CD14-positive monocyte (primary cell): ENCODE measurements at regions not wholly inside any gene's neighbourhood (a gene's known extent, or its start where the extent isn't known, plus 50 kb on each side); places are given as distances from the start of the nearest gene placed in this dataset.

ENCODE experiments used
- DNase-seq, 3 donors: peaks; one replicate each; pipeline ENCODE4 v3.0.0-alpha.2; 2011 to 2022
- H2AFZ ChIP-seq: 2 replicates; pipeline ENCODE4 v1.6.0; 2012; ENCODE audit warnings: mild to moderate bottlenecking, low read depth, low read length, inconsistent platforms; ENCODE audit not compliant: insufficient read depth, poor library complexity, severe bottlenecking
- H3K27ac ChIP-seq, 2 donors: 1 replicate in 1 of 2; 2 replicates in 1 of 2; pipeline ENCODE4 v1.5.1; 2012 to 2013; ENCODE audit warnings: low read length in 2 of 2, control low read depth in 1 of 2, inconsistent platforms in 1 of 2, low read depth in 1 of 2, mild to moderate bottlenecking in 1 of 2
- H3K27me3 ChIP-seq, 2 donors: one replicate each; pipeline versions ENCODE4 v1.6.0 to v1.6.1; 2011 to 2013; ENCODE audit warnings: low read length in 2 of 2; ENCODE audit not compliant: control insufficient read depth in 2 of 2, insufficient read depth in 2 of 2
- H3K36me3 ChIP-seq, 2 donors: replicated peaks in 1 of 2; 1 replicate in 1 of 2; 2 replicates in 1 of 2; pipeline versions ENCODE4 v1.5.1 to v1.6.1; 2012 to 2013; ENCODE audit warnings: low read length in 2 of 2, control low read depth in 1 of 2, inconsistent platforms in 1 of 2, mild to moderate bottlenecking in 1 of 2; ENCODE audit not compliant: insufficient read depth in 2 of 2, control insufficient read depth in 1 of 2
- H3K4me1 ChIP-seq, 2 donors: 1 replicate in 1 of 2; 2 replicates in 1 of 2; pipeline versions ENCODE4 v1.5.1 to v1.6.1; 2012 to 2013; ENCODE audit warnings: low read length in 2 of 2, control low read depth in 1 of 2, inconsistent platforms in 1 of 2, mild to moderate bottlenecking in 1 of 2, moderate library complexity in 1 of 2; ENCODE audit not compliant: insufficient read depth in 2 of 2, control insufficient read depth in 1 of 2
- H3K4me2 ChIP-seq: replicated peaks from 2 replicates; pipeline ENCODE3; 2012; ENCODE audit warnings: low read length, moderate library complexity, mild to moderate bottlenecking; ENCODE audit not compliant: poor library complexity, severe bottlenecking; ENCODE audit errors: extremely low read depth
- H3K4me3 ChIP-seq, 3 experiments: fragments of 200-600 bp in 1 of 3; sonication (generic) in 1 of 3; replicated peaks in 1 of 3; 1 replicate in 2 of 3; 2 replicates in 1 of 3; pipeline ENCODE4 v1.5.1; 2011 to 2013; ENCODE audit warnings: low read length in 3 of 3, mild to moderate bottlenecking in 3 of 3, control low read depth in 2 of 3, low read depth in 2 of 3, inconsistent platforms in 1 of 3, moderate library complexity in 1 of 3
- H3K79me2 ChIP-seq: 2 replicates; pipeline ENCODE4 v1.6.0; 2012; ENCODE audit warnings: mild to moderate bottlenecking, control low read depth, inconsistent platforms, low read length, moderate library complexity; ENCODE audit not compliant: insufficient read depth
- H3K9ac ChIP-seq: 2 replicates; pipeline ENCODE4 v1.6.0; 2017; ENCODE audit warnings: low read length, mild to moderate bottlenecking; ENCODE audit not compliant: insufficient read depth, poor library complexity, severe bottlenecking
- H3K9me3 ChIP-seq, 2 donors: replicated peaks in 1 of 2; 1 replicate in 1 of 2; 2 replicates in 1 of 2; pipeline versions ENCODE4 v1.5.1 to v1.6.1; 2012 to 2013; ENCODE audit warnings: low read length in 2 of 2, control low read depth in 1 of 2; ENCODE audit not compliant: control insufficient read depth in 1 of 2, insufficient read depth in 1 of 2
- H4K20me1 ChIP-seq: 2 replicates; pipeline ENCODE4 v1.6.0; 2012; ENCODE audit warnings: mild to moderate bottlenecking, low read length, control low read depth, moderate library complexity; ENCODE audit not compliant: insufficient read depth
- H3K27ac Mint-ChIP-seq, 7 donors: one replicate each; pipeline ENCODE4 v1.8.0; 2020; ENCODE audit warnings: mild to moderate bottlenecking in 7 of 7, mixed read lengths in 7 of 7, moderate library complexity in 6 of 7, inconsistent platforms in 2 of 7
- H3K27me3 Mint-ChIP-seq, 3 donors: one replicate each; pipeline ENCODE4 v1.8.0; 2021 to 2022; ENCODE audit warnings: low read depth in 3 of 3, mild to moderate bottlenecking in 3 of 3, mixed read lengths in 3 of 3, moderate library complexity in 3 of 3, inconsistent platforms in 1 of 3
- H3K36me3 Mint-ChIP-seq, 2 donors: one replicate each; pipeline ENCODE4 v1.8.0; 2020; ENCODE audit warnings: mixed read lengths in 2 of 2, inconsistent platforms in 1 of 2, mild to moderate bottlenecking in 1 of 2
- H3K4me1 Mint-ChIP-seq: one replicate; pipeline ENCODE4 v1.8.0; 2020; ENCODE audit warnings: mild to moderate bottlenecking, mixed read lengths
- H3K4me3 Mint-ChIP-seq, 2 donors: one replicate each; pipeline ENCODE4 v1.8.0; 2020; ENCODE audit warnings: mild to moderate bottlenecking in 2 of 2, mixed read lengths in 2 of 2, moderate library complexity in 1 of 2
- H3K9me3 Mint-ChIP-seq, 7 donors: one replicate each; pipeline ENCODE4 v1.8.0; 2020 to 2022; ENCODE audit warnings: mixed read lengths in 7 of 7, mild to moderate bottlenecking in 6 of 7, moderate library complexity in 6 of 7, inconsistent platforms in 2 of 7
- CTCF ChIP-seq: fragments of 200-600 bp; IDR thresholded peaks from one replicate; pipeline ENCODE4 v1.8.0; 2022; ENCODE audit warnings: antibody characterized with exemption, mild to moderate bottlenecking
- WGBS: methylation state at CpG from one replicate; pipeline ENCODE4 v1.1.5; 2013; ENCODE audit warnings: missing lambda C conversion rate; ENCODE audit not compliant: insufficient coverage; 5-methylcytosine and 5-hydroxymethylcytosine counted together
- intact Hi-C, 2 donors: fragments of 100-400 bp; cut with micrococcal nuclease; formaldehyde crosslinking; loops; one replicate each; pipeline versions ENCODE4 v1.15.0 to v1.15.1; 2023

- no peaks in the 10 kb centered on the region for H3K27me3 ChIP-seq
- no peaks in the 10 kb centered on the region for H3K79me2 ChIP-seq
- H4K20me1 ChIP-seq: no peaks in the 10 kb centered on the region
- no peak overlapping the region for H3K4me3 Mint-ChIP-seq
- no peak for TF ChIP-seq CTCF
- no peaks in the 10 kb centered on the region for H3K4me1 Mint-ChIP-seq
- no peak overlapping the region for H3K9ac ChIP-seq
- no peaks in the 10 kb centered on the region for H3K9me3 ChIP-seq
- intact Hi-C loops: no loop called here
- no peak overlapping the region for H3K27ac ChIP-seq
- WGBS: 93% methylated on average over 4 of the region's 5 CpGs
- no peak overlapping the region for H2AFZ ChIP-seq
- no peak overlapping the region for H3K4me3 ChIP-seq
- H3K4me1 ChIP-seq: no peaks in the 10 kb centered on the region
- peaks cover 0 to 3% (median 0%) of the 10 kb centered on the region in 3 donors for H3K27me3 Mint-ChIP-seq
- H3K36me3 ChIP-seq: no peaks in the 10 kb centered on the region
- no peak for DNase-seq
- H3K27ac Mint-ChIP-seq: no peak overlapping the region
- peaks cover 0 to 3% (median under 1%) of the 10 kb centered on the region in 7 donors for H3K9me3 Mint-ChIP-seq
- H3K4me2 ChIP-seq: no peak overlapping the region
- no peaks in the 10 kb centered on the region for H3K36me3 Mint-ChIP-seq
Observed at GRCh38 chr15:93488296-93488713, 399.3 kb upstream of the RGMA start.

GRCh38 chr15:93486407-93487117, 397.6 kb upstream of the RGMA start:
- no peak overlapping the region for H3K4me3 ChIP-seq
- H3K36me3 ChIP-seq: no peaks in the 10 kb centered on the region
- H3K27ac Mint-ChIP-seq: no peak overlapping the region
- intact Hi-C loops: no loop called here
- H3K9ac ChIP-seq: no peak overlapping the region
- WGBS: 79% methylated on average over 10 of the region's 13 CpGs
- H3K27me3 Mint-ChIP-seq: peaks cover 0 to 3% (median 0%) of the 10 kb centered on the region in 3 donors
- H3K4me3 Mint-ChIP-seq: no peak overlapping the region
- H3K4me1 ChIP-seq: no peaks in the 10 kb centered on the region
- H2AFZ ChIP-seq: no peak overlapping the region
- no peaks in the 10 kb centered on the region for H3K36me3 Mint-ChIP-seq
- peaks cover 0 to 8% (median 1%) of the 10 kb centered on the region in 7 donors for H3K9me3 Mint-ChIP-seq
- H3K4me2 ChIP-seq: no peak overlapping the region
- no peaks in the 10 kb centered on the region for H3K9me3 ChIP-seq
- no peak for DNase-seq
- no peak for TF ChIP-seq CTCF
- no peak overlapping the region for H3K27ac ChIP-seq
- no peaks in the 10 kb centered on the region for H3K4me1 Mint-ChIP-seq
- no peaks in the 10 kb centered on the region for H4K20me1 ChIP-seq
- no peaks in the 10 kb centered on the region for H3K27me3 ChIP-seq
- no peaks in the 10 kb centered on the region for H3K79me2 ChIP-seq
